HCT116 (cell line): ENCODE measurements at regions not wholly inside any gene's neighbourhood (a gene's known extent, or its start where the extent isn't known, plus 50 kb on each side); places are given as distances from the start of the nearest gene placed in this dataset.

Experiments used
- ATAC-seq: fragments of 200-7000 bp; cut with Tn5 transposase; 2 replicates; pipeline ENCODE4 v1.9.1; 2020; ENCODE audit warnings: mild to moderate bottlenecking, moderate library complexity
- BruUV-seq: library from RNA; stranded (reverse); fragments of 400-500 nt; replicated peaks from 2 replicates; lab custom pipeline; 2021; lab: Mats Ljungman, UMichigan
- CTCF ChIA-PET: fragments of 300-600 bp; sonication (Branson Sonifier 250); formaldehyde crosslinking; loops from one replicate; lab custom pipeline; 2021; ENCODE audit warnings: antibody characterized with exemption; lab: Charles Lee
- POLR2A ChIA-PET: fragments of 300-600, 350-600 bp; sonication (Branson Sonifier 250); formaldehyde crosslinking; loops from one replicate; lab custom pipeline; 2021; ENCODE audit warnings: antibody characterized with exemption; lab: Charles Lee
- RAD21 ChIA-PET, 2 experiments: fragments of 300-600 bp; sonication (Branson Sonifier 250); formaldehyde crosslinking; loops; one replicate each; lab custom pipeline; 2023; ENCODE audit warnings: low total read pairs in 2 of 2; ENCODE audit not compliant: uncharacterized antibody in 2 of 2, unreplicated experiment in 2 of 2, low non-redundant PET in 1 of 2; lab: Charles Lee
- DNase-seq: peaks from one replicate; pipeline ENCODE4 v3.0.0-alpha.2; 2010; ENCODE audit warnings: low read depth, low spot score
- H2AFZ ChIP-seq: fragments of 200-600 bp; shearing (Covaris generic), sonication (generic); 2 replicates; pipeline ENCODE4 v1.6.1; 2017; ENCODE audit warnings: low read depth, mixed run types, mixed read lengths, antibody characterized with exemption, low read length; ENCODE audit not compliant: poor library complexity, severe bottlenecking
- H3K27ac ChIP-seq: 2 replicates; pipeline ENCODE4 v1.5.1; 2012; ENCODE audit warnings: low read depth, low read length
- H3K27me3 ChIP-seq: fragments of 200-600 bp; sonication (generic); 2 replicates; pipeline ENCODE4 v1.6.1; 2016; ENCODE audit warnings: mixed run types, low read length, mixed read lengths; ENCODE audit not compliant: insufficient read depth
- H3K36me3 ChIP-seq, 2 experiments: fragments of 200-500 bp in 1 of 2; fragments of 200-600 bp in 1 of 2; sonication (Bioruptor generic) in 1 of 2; sonication (generic) in 1 of 2; 2 replicates each; pipeline versions ENCODE4 v1.5.1 to v1.6.1; 2014 to 2016; ENCODE audit warnings: low read length in 2 of 2, inconsistent platforms in 1 of 2, mixed read lengths in 1 of 2, mixed run types in 1 of 2; ENCODE audit not compliant: insufficient read depth in 2 of 2, control insufficient read depth in 1 of 2
- H3K4me1 ChIP-seq, 2 experiments: fragments of 200-600 bp in 1 of 2; sonication (generic) in 1 of 2; 2 replicates each; pipeline versions ENCODE4 v1.5.1 to v1.6.1; 2012 to 2017; ENCODE audit warnings: low read length in 2 of 2, inconsistent platforms in 1 of 2, mild to moderate bottlenecking in 1 of 2, mixed read lengths in 1 of 2, mixed run types in 1 of 2, moderate library complexity in 1 of 2; ENCODE audit not compliant: insufficient read depth in 2 of 2, control insufficient read depth in 1 of 2
- H3K4me2 ChIP-seq: fragments of 200-600 bp; sonication (generic); 2 replicates; pipeline ENCODE4 v1.6.1; 2017; ENCODE audit warnings: mixed run types, low read length, mixed read lengths
- H3K4me3 ChIP-seq, 2 experiments: fragments of 200-600 bp in 1 of 2; sonication (generic) in 1 of 2; replicated peaks in 1 of 2; 2 replicates each; pipeline ENCODE4 v1.5.1; 2011 to 2016; ENCODE audit warnings: low read length in 2 of 2, control low read depth in 1 of 2, low read depth in 1 of 2, mild to moderate bottlenecking in 1 of 2, mixed read lengths in 1 of 2, mixed run types in 1 of 2
- H3K79me2 ChIP-seq: fragments of 200-600 bp; sonication (generic); 2 replicates; pipeline ENCODE4 v1.6.1; 2017; ENCODE audit warnings: mild to moderate bottlenecking, mixed run types, low read length, moderate library complexity, mixed read lengths; ENCODE audit not compliant: insufficient read depth
- H3K9ac ChIP-seq: fragments of 200-600 bp; sonication (generic); 2 replicates; pipeline ENCODE4 v1.6.1; 2016; ENCODE audit warnings: low read length, mixed read lengths
- H3K9me2 ChIP-seq: fragments of 200-600 bp; sonication (generic), shearing (Covaris generic); 2 replicates; pipeline ENCODE4 v1.6.1; 2017; ENCODE audit warnings: mixed run types, mild to moderate bottlenecking, moderate library complexity; ENCODE audit not compliant: insufficient read depth
- H3K9me3 ChIP-seq, 2 experiments: fragments of 200-500 bp in 1 of 2; fragments of 200-600 bp in 1 of 2; sonication (Bioruptor generic) in 1 of 2; sonication (generic) in 1 of 2; 2 replicates each; pipeline ENCODE4 v1.6.1; 2014 to 2017; ENCODE audit warnings: low read length in 2 of 2, mixed read lengths in 2 of 2, inconsistent platforms in 1 of 2, low read depth in 1 of 2, mild to moderate bottlenecking in 1 of 2, mixed run types in 1 of 2, moderate library complexity in 1 of 2; ENCODE audit not compliant: control insufficient read depth in 1 of 2, insufficient read depth in 1 of 2
- H4K20me1 ChIP-seq: fragments of 200-600 bp; sonication (generic), shearing (Covaris generic); 2 replicates; pipeline ENCODE4 v1.6.1; 2017; ENCODE audit warnings: mixed run types, mild to moderate bottlenecking, moderate library complexity; ENCODE audit not compliant: insufficient read depth
- CBX3 ChIP-seq: IDR thresholded peaks from 2 replicates; pipeline ENCODE4 v1.6.1; 2012; ENCODE audit warnings: low read depth
- CEBPB ChIP-seq: IDR thresholded peaks from 2 replicates; pipeline ENCODE4 v1.6.1; 2012; ENCODE audit warnings: low read depth
- MAX ChIP-seq: IDR thresholded peaks from 2 replicates; pipeline ENCODE4 v1.6.1; 2012
- SP1 ChIP-seq: IDR thresholded peaks from 2 replicates; pipeline ENCODE4 v1.6.1; 2012; ENCODE audit warnings: low read depth
- SRF ChIP-seq: IDR thresholded peaks from 2 replicates; pipeline ENCODE4 v1.6.1; 2012; ENCODE audit warnings: low read depth
- ZBTB33 ChIP-seq: IDR thresholded peaks from 2 replicates; pipeline ENCODE4 v1.6.1; 2011; ENCODE audit warnings: mild to moderate bottlenecking, low read length, moderate library complexity; ENCODE audit not compliant: insufficient replicate concordance; ENCODE audit errors: extremely low read depth
- ZNF274 ChIP-seq: fragments of 200-500 bp; sonication (Bioruptor generic); IDR thresholded peaks from 2 replicates; pipeline ENCODE4 v1.6.1; 2014; ENCODE audit warnings: mild to moderate bottlenecking, low read depth, low read length, inconsistent platforms
- intact Hi-C: fragments of 100-400 bp; cut with micrococcal nuclease; formaldehyde crosslinking; loops from 2 replicates; pipeline ENCODE4 v1.10.0; 2022

GRCh38 chr1:221604948-221605347 lies 136.9 kb downstream of the DUSP10 start (continued):
- TF ChIP-seq SRF (no peak), ZNF274 (no peak)

DNA sequence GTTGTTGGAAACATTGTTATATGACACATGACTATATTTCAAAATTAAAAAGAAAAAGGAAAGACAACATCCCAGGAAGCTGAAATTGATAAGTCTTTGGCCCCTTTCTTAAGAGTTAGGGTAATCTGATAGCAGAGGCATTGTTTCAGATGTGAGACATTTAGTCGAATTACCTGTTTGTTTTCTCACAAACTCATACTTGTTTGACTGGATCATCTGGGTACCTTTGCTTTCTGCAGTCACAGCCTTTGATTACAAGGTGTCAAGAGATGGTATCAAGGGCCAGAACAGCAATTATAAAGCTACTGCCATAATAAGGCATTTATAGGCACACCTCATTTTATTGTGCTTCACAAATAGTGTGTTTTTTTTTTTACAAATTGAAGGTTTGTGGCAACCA lies 136.3 kb downstream of the DUSP10 start:
- H3K4me1 ChIP-seq = peaks cover 0 to 9% of the 10 kb centered on the region in 2 experiments; a peak in 2 of 4 replicates
- no peaks in the 10 kb centered on the region for H3K27me3 ChIP-seq
- H3K9me3 ChIP-seq = no peaks in the 10 kb centered on the region
- DNase-seq = no peak
- H3K36me3 ChIP-seq = no peaks in the 10 kb centered on the region
- peak overlapping the region; percentile 71 for H2AFZ ChIP-seq
- H4K20me1 ChIP-seq = no peaks in the 10 kb centered on the region
- POLR2A ChIA-PET = no interaction called here
- no peaks in the 10 kb centered on the region for H3K9me2 ChIP-seq
- H3K4me2 ChIP-seq = no peak overlapping the region
- ATAC-seq = no peak
- TF ChIP-seq CBX3 (no peak), ZBTB33 (no peak), CEBPB (no peak), MAX (no peak), SP1 (no peak)
- CTCF ChIA-PET = no interaction called here
- no peak overlapping the region for H3K4me3 ChIP-seq
- RAD21 ChIA-PET = no interaction called here
- H3K9ac ChIP-seq = no peak overlapping the region
- BruUV-seq = no TSS peak
- no peak overlapping the region for H3K27ac ChIP-seq
- H3K79me2 ChIP-seq = no peaks in the 10 kb centered on the region
- intact Hi-C loops = no loop called here
